Caco-2 (cell line): ENCODE measurements at regions not wholly inside any gene's neighbourhood (a gene's known extent, or its start where the extent isn't known, plus 50 kb on each side); places are given as distances from the start of the nearest gene placed in this dataset.

ENCODE experiments used
- BruUV-seq: library from RNA; stranded (reverse); fragments of 400-500 nt; replicated peaks from 2 replicates; lab custom pipeline; 2021; lab: Mats Ljungman, UMichigan
- CTCF ChIA-PET: fragments of 300-600 bp; sonication (Branson Sonifier 250); formaldehyde crosslinking; loops from one replicate; lab custom pipeline; 2022; ENCODE audit warnings: antibody characterized with exemption; lab: Charles Lee
- POLR2A ChIA-PET: fragments of 300-600 bp; sonication (Branson Sonifier 250); formaldehyde crosslinking; loops from one replicate; lab custom pipeline; 2022; ENCODE audit warnings: antibody characterized with exemption; lab: Charles Lee
- DNase-seq, 2 experiments: peaks; one replicate each; pipeline versions ENCODE4 v3.0.0 to v3.0.0-alpha.2; 2020 to 2022
- H3K27me3 ChIP-seq: replicated peaks from 2 replicates; pipeline ENCODE4 v1.6.0; 2011; ENCODE audit warnings: low read length; ENCODE audit not compliant: control insufficient read depth, insufficient read depth
- H3K36me3 ChIP-seq: 2 replicates; pipeline ENCODE4 v1.5.1; 2011; ENCODE audit warnings: low read length; ENCODE audit not compliant: control insufficient read depth, insufficient read depth
- H3K4me1 ChIP-seq: fragments of 250-450 bp; sonication (Bioruptor Pico); 2 replicates; pipeline ENCODE4 v1.5.1; 2020; ENCODE audit warnings: mild to moderate bottlenecking
- H3K4me3 ChIP-seq: 2 replicates; pipeline ENCODE4 v1.5.1; 2011; ENCODE audit warnings: low read depth, mild to moderate bottlenecking, control low read depth, low read length
- H3K9me3 ChIP-seq: fragments of 250-450 bp; sonication (Bioruptor Pico); 2 replicates; pipeline ENCODE4 v1.5.1; 2020; ENCODE audit warnings: mild to moderate bottlenecking, moderate library complexity
- H3K27ac Mint-ChIP-seq: one replicate; pipeline ENCODE4 v1.8.0; 2022; ENCODE audit warnings: mixed read lengths; ENCODE audit not compliant: unreplicated experiment
- H3K27me3 Mint-ChIP-seq: one replicate; pipeline ENCODE4 v1.8.0; 2022; ENCODE audit warnings: mixed read lengths; ENCODE audit not compliant: insufficient read depth, unreplicated experiment
- H3K36me3 Mint-ChIP-seq: one replicate; pipeline ENCODE4 v1.8.0; 2022; ENCODE audit warnings: mild to moderate bottlenecking, mixed read lengths; ENCODE audit not compliant: insufficient read depth, unreplicated experiment
- H3K4me1 Mint-ChIP-seq: one replicate; pipeline ENCODE4 v1.8.0; 2022; ENCODE audit warnings: low read depth, mixed read lengths; ENCODE audit not compliant: unreplicated experiment
- H3K4me3 Mint-ChIP-seq: one replicate; pipeline ENCODE4 v1.8.0; 2022; ENCODE audit warnings: mild to moderate bottlenecking, moderate library complexity, mixed read lengths; ENCODE audit not compliant: unreplicated experiment
- H3K9me3 Mint-ChIP-seq: one replicate; pipeline ENCODE4 v1.8.0; 2022; ENCODE audit warnings: mixed read lengths; ENCODE audit not compliant: unreplicated experiment
- CTCF ChIP-seq, 2 experiments: fragments of 200-600 bp in 1 of 2; IDR thresholded peaks; 1 replicate in 1 of 2; 2 replicates in 1 of 2; pipeline versions ENCODE4 v1.5.1 to v1.8.0; 2011 to 2022; ENCODE audit warnings: antibody characterized with exemption in 1 of 2, control low read depth in 1 of 2, inconsistent platforms in 1 of 2, low read depth in 1 of 2, low read length in 1 of 2, mild to moderate bottlenecking in 1 of 2, moderate library complexity in 1 of 2; ENCODE audit not compliant: insufficient read depth in 1 of 2, severe bottlenecking in 1 of 2, unreplicated experiment in 1 of 2
- intact Hi-C: fragments of 100-400 bp; cut with micrococcal nuclease; formaldehyde crosslinking; loops from one replicate; pipeline ENCODE4 v1.10.0; 2022; ENCODE audit not compliant: unreplicated experiment

GRCh38 chr14:87540339-87540738 lies 452.6 kb downstream of the GALC start:
- intact Hi-C loops, result no loop called here
- no peaks in the 10 kb centered on the region for H3K27me3 ChIP-seq
- POLR2A ChIA-PET, result no interaction called here
- no TSS peak for BruUV-seq
- no peak for TF ChIP-seq CTCF (IDR thresholded peaks at IDR 0.05; ENCODE audit: insufficient read depth in 1 of 2, low read depth in 1 of 2, low read length in 1 of 2, severe bottlenecking in 1 of 2, unreplicated experiment in 1 of 2)
- H3K36me3 ChIP-seq, result no peaks in the 10 kb centered on the region
- no peak for DNase-seq
- CTCF ChIA-PET, result no interaction called here
- no peaks in the 10 kb centered on the region for H3K36me3 Mint-ChIP-seq
- no peak overlapping the region for H3K4me3 ChIP-seq
- H3K4me1 Mint-ChIP-seq, result no peaks in the 10 kb centered on the region
- peaks cover 3% of the 10 kb centered on the region for H3K27me3 Mint-ChIP-seq
- H3K9me3 ChIP-seq, result no peaks in the 10 kb centered on the region
- peaks cover 16% of the 10 kb centered on the region for H3K9me3 Mint-ChIP-seq
- H3K4me3 Mint-ChIP-seq, result no peak overlapping the region
- H3K27ac Mint-ChIP-seq, result no peak overlapping the region
- no peaks in the 10 kb centered on the region for H3K4me1 ChIP-seq

- CTCF ChIA-PET, result no interaction called here
- H3K9me3 Mint-ChIP-seq, result no peaks in the 10 kb centered on the region
- POLR2A ChIA-PET, result no interaction called here
- Histone ChIP-seq H3K4me3 (no peak overlapping the region), H3K4me1 (no peaks in the 10 kb centered on the region), H3K27me3 (no peaks in the 10 kb centered on the region), H3K36me3 (no peaks in the 10 kb centered on the region), H3K9me3 (no peaks in the 10 kb centered on the region)
- no peak overlapping the region for H3K27ac Mint-ChIP-seq
- H3K27me3 Mint-ChIP-seq, result peaks cover 5% of the 10 kb centered on the region
- intact Hi-C loops, result no loop called here
- no peaks in the 10 kb centered on the region for H3K4me1 Mint-ChIP-seq
- peak in 1 of 2 experiments; percentile 8 for DNase-seq
- BruUV-seq, result no TSS peak
- no peak for TF ChIP-seq CTCF (IDR thresholded peaks at IDR 0.05; ENCODE audit: insufficient read depth in 1 of 2, low read depth in 1 of 2, low read length in 1 of 2, severe bottlenecking in 1 of 2, unreplicated experiment in 1 of 2)
- H3K4me3 Mint-ChIP-seq, result no peak overlapping the region
- H3K36me3 Mint-ChIP-seq, result no peaks in the 10 kb centered on the region
Measured at GRCh38 chr14:87529081-87529480, 463.9 kb downstream of the GALC start.

GRCh38 chr14:87526731-87527130 lies 466.3 kb downstream of the GALC start:
- no TSS peak for BruUV-seq
- TF ChIP-seq CTCF (IDR thresholded peaks at IDR 0.05; ENCODE audit: insufficient read depth in 1 of 2, low read depth in 1 of 2, low read length in 1 of 2, severe bottlenecking in 1 of 2, unreplicated experiment in 1 of 2), result no peak
- no peak overlapping the region for H3K4me3 ChIP-seq
- H3K27me3 Mint-ChIP-seq, result peaks cover 5% of the 10 kb centered on the region
- H3K9me3 Mint-ChIP-seq, result peaks cover 11% of the 10 kb centered on the region
- ChIA-PET CTCF (no interaction called here), POLR2A (no interaction called here)
- no peak for DNase-seq
- no peaks in the 10 kb centered on the region for H3K27me3 ChIP-seq
- H3K36me3 Mint-ChIP-seq, result no peaks in the 10 kb centered on the region
- peaks cover 6% of the 10 kb centered on the region for H3K4me1 Mint-ChIP-seq
- H3K27ac Mint-ChIP-seq, result no peak overlapping the region
- intact Hi-C loops, result no loop called here
- no peaks in the 10 kb centered on the region for H3K36me3 ChIP-seq
- H3K9me3 ChIP-seq, result no peaks in the 10 kb centered on the region
- H3K4me3 Mint-ChIP-seq, result no peak overlapping the region
- no peaks in the 10 kb centered on the region for H3K4me1 ChIP-seq
